ENCODE measurements at regions not wholly inside any gene's neighbourhood (a gene's known extent, or its start where the extent isn't known, plus 50 kb on each side); places are given as distances from the start of the nearest gene placed in this dataset.

DNA sequence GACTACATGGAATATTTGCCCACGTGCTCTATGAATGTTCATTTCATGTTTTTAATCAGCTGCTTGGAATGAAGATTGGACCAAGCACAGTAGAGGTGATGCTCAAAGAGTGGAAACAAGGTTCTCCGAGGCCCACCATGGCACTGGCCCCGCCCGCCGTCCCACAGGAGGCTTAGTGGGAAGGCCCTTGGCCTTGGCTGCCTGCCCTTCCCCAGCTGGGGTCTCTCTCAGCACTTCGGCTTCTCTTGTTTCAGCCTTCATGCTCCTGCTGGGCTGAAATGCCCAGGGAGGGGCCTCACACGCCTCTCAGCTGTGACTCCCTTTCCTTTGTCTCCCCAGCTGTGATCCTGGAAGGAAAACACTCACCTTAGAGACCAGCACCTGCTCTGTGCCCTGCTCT lies 833.2 kb downstream of the GALR1 start:
- no peak for DNase-seq

DNA sequence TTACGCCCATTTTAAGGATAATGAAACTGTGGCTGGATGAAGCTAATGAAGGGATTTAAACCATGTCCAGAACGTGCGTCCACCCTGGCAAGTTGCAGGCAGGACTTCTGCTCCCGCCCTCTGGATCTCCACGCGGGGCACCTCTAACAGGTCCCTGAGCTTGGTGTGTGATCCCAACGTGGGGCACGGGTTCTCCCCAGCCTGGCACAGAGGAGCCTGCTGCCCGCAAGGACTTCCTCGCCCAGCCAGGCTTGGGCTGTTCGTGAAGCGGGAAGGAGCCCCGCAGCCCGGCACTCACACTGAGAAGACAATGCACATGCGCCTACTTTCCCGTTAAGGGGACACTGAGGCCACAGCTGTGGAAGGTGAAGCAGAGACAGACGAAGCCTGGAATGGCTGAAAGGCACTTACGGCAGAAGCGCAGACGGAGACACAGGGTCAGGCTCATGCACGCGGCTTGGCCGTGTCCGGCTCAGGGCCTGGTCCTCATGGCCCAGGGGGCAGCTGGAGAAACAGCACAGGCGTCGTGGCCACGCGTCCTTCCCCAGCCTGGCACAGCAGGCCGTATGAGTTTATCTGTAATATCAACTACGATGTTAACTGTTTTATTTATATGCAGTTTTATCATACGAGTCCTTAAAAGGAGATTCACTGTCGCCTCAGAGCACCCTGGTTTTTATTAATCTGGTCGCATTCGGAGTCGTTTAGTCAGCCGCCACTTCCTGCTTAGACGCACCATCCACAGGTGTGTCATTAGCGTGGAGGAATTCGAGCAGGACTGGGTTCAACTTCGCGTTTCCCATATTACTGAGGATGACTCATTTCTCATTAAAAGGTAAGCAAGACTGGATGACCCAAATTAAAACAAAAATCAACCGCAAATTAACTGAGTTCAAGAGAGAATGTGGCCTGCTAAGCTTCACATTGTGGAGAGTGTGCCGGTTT lies 835.9 kb downstream of the GALR1 start:
- DNase-seq: no peak

DNA sequence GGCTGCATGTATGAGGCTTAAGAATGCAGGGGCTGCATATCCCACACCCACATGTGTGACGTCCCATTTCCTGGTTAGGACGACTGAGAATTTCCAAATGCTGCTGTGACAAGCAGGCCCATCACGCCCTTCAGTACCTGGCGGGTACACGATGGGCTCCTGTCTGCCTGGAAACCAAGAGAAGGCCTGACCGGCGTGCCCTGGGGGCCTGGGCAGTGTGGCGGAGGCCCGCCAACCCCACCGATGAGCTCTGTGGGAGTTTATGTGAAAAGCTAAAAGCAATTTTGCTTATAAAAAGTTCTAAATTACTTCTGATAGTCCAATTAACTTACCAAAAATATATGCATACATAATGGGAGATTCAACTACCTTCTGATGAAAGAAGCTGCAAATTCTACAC lies 837.3 kb downstream of the GALR1 start:
- no peak for DNase-seq

DNA sequence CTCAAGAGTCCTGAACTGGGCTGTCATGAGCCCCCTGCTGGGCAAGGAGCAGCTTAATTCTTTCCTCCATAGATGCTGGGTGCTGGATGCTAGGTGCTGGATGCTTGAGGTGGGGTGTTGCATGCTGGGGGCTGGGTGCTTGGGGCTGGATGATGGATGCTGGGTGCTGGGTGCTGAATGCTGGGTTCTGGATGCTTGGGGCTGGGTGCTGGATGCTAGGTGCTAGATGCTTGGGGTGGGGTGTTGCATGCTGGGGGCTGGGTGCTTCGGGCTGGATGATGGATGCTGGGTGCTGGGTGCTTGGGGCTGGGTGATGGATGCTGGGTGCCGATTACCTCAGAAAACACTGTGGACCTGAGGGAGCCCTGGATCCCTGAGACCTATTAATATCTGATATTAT lies 837.7 kb downstream of the GALR1 start:
- DNase-seq: no peak

DNA sequence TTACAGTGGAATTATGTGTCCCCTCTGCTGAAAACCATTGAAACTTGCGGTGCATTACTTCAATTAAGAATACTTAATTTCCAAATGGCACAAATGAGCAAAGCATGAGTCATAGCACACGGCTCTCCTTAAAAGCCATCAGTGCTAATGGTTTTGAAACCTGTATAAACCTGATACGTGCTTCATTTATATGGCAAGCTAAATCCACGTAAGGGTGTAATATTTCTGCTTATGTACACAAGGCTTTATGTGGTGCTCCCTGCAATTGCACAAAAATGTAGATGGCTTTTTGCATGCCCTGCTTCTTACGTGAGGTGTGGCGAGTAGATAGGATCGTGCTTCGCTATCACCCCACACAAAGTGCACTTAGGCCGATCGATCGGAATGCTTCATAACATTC lies 840.9 kb downstream of the GALR1 start:
- DNase-seq: no peak

DNA sequence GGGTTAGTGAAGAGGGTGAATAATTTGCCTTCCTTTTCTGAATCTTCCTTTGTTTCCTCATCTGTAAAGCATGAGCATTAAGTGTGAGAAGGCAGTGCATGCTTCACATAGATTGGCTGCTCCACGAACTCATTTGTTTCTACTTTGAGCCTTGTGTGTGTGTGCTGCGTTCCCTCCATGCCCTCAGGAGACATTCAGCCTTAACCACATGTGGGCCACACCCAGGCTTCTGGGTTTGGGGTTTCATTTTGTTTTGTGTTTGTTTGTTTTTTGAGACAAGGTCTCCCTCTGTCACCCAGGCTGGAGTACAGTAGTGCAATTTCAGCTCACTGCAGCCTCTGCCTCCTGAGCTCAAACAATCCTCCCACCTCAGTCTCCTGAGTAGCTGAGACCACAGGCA lies 843.3 kb downstream of the GALR1 start:
- no peak for DNase-seq

DNA sequence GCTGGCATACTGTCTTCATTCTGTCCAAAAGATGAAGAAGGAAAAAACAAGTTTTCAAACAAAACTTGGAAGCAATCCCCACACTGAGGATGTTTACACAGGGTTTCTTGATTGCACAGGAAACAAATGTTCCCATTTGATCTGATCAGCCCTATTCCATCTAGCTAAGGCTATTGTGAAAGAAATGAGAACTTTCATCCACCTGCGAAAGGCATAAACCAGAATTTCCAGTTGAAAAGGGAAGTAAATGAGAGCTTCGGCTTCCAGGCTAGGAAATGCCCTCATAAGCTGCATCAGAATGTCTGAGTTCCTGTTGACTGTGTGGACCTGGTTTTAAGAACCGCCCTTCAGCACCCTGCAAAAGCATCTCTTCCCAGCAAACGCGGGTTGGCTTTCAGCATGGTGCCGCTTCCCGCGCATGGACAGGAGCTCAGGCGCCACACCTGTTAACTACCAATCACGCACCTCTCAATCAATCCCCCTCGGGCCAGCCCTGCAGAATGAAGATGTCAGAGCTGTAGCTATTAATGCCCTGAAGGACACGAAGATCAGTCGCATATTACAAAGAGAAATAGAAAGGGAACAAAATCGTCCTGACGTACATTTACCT lies 850.4 kb downstream of the GALR1 start:
- no peak for DNase-seq

DNA sequence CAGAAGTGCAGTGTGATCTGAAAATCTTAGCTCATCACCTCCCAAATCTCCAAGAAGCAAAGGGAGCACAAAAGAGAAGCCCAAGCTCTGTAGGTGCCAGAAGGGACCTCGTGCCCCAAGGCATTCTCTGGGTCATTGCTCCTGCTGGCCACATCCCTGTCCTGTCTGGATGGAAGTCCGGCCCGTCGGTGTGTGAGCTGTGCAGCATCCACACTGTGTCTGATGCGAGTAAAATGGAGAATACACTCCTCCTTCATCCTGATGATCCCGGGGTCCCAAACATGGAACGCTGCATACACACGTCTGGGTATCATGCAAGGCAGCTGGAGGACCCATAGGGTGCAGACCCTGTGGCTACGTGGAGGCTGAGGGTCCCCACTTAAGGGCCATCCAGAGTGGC lies 851.4 kb downstream of the GALR1 start:
- no peak for DNase-seq

DNA sequence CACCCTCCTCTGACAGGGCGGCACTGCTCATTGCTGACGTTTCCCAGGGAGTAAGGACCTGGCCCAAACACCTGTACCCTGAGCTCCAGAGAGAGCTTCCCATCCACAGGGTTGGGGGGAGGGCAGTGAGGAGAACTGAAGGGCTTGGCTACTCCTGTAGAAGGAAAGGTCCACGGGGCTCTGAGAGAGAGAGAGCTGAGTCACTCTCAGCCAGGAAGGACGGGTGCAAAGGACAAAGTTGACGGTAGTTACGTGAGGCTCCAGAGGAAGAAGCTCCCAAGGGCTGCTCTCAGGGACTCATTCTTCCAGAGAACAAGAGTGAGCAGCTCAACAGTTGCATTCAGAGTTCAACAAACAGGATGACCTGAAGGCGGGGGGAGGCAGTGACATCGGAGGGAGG lies 852.5 kb downstream of the GALR1 start:
- DNase-seq: no peak

DNA sequence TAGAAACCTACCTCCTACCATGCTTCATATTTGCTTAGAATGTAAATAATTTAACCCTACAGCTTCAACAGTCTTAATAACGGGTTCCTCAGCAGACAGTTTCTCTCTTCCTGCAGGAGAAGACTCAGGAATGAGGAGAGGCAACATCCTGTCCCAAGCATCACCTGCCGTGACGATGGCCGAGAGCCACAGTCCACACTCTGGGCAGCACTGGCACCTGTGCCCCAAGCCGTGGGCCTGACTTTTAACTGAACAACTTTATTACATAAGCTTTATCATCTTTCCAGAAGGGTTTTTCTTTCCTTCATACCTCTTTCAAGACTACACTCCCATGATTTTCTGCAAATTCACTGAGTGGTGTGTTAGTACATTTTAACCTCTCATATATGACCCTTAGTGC lies 856.0 kb downstream of the GALR1 start:
- no peak for DNase-seq

DNA sequence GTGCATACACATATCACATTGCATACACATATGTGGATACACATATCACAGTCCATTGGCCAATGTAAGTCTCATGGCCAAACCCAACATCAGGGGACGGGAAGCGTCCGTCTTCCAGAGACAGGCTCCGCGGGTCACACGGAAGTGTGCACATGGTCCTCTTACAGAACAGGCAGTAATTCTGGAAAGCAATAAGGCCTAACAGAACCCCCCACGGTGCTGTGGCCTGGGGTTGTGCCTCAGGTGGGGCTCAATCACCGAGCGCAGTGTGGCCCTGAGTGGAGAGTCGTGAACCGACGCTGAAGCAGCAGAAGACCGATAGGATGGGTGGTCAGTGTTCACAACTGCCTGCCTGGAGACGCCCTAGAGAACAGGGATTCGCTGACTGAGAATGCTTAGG lies 857.3 kb downstream of the GALR1 start:
- no peak for DNase-seq

DNA sequence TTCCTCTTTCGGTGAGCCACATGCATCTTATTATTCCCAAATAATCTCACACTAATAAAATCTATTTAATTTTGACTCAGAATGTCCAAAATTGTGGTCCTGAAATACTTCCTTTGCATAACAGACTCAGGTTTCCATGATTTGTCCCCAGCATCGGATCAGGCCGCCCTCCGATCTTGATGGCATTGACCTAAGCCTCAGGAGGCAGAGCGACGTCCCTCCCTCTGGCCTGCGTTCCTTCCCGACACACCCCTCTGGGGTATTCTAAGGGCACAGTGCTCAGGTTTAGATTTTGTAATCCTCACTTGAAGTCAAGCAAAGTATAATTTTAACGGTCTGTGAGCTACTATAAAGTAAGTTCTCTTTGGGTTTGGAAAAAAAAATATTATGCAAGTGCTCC lies 857.7 kb downstream of the GALR1 start:
- DNase-seq: no peak

DNA sequence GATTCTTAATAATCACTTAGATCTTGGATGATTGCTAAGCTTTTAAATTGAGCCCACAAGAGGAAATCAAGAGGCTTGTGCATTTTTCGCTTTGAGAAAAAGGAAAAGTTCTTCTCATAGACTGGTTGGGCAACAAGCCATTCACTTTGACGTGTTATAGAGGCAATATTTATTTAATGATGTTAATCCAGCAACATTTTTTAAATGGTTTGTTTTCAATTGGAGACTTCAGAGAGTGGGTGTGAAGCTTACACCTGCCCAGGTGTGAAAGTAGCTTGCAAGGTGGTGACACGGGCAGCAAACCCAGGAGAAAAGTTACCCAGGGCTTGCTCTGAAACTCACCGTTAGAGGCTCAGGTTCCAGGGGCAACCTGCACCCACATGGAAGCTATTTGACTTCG lies 858.9 kb downstream of the GALR1 start:
- DNase-seq: no peak

DNA sequence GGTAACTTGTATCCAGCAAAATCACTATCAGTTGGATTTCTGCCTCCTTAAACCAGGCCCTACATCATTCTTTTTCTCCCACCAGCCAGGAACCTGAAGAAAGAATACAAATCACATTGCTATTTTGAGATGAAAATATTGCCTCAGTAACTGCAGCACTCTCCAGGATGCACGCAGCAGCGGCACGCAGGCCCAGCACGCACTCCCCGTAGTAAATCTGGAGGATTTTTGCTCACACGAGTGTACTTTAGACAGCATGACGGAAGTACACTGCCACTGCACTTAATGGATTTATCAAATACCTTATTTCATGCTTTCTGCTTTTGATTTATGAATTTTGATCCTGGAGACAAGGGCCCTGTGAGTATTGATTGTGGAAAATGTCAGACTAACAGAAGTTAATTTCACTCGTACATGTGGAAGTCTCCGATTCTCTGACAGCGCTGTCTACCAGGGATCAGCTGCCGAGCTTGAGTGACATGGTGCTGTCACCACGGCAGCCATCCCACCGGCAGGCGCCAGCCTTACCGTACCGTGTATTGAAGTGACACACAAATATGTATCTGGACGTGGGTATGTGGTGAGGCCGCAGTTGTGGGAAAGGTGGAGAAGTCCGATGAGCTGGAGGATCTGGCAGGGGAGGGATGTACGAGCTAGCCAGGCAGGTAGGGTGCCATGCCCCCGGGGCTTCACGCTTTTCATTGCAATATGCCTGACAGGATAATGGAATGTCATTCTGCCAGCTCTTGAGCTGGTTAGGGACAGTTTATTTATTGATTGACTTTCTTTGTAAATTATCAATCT lies 863.7 kb downstream of the GALR1 start:
- DNase-seq: no peak

DNA sequence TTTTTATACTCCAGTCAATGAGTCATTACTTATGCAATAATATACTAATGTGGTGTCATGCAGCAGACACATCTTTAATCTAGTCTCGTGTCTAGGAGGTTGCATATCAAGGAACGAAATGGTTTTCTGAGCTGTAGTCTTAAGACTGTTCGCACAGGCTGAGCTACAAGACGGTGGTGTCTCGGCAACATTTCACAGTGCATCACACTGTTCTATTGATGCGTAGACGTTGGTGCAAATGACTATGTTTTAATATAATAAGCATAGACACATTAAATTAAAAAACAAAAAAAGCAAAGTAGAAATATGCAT lies 864.2 kb downstream of the GALR1 start:
- no peak for DNase-seq

DNA sequence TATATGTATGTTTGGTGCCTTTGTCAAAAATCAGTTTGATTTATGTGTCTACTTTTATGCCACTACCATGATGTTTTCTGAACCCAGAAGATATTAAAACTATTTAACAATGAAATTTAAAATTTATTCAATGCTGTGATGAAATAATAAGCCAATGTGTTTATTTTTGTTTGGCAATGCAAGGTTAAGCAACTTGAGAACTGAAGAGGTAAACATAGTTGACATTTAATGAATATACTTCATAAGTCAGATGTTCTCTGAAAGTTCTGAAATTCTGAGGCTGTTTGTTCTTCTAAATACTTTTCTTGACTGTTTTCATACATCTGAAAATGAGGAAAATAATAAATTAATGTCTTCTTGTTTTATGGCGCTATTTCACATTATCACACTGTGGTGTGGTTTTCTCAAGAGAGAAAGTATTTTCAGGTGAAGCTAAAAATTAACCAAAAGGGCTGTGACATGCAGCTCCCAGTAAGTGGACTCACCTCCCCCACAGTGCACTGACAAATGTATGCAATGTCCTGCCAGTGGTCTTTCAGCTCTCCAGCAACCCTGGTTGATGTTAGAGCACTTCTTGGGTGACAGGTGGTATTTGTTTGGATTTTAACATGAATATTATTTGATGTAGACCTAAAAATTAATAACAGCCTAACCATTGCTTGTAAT lies 863.6 kb upstream of the SALL3 start:
- no peak for DNase-seq

DNA sequence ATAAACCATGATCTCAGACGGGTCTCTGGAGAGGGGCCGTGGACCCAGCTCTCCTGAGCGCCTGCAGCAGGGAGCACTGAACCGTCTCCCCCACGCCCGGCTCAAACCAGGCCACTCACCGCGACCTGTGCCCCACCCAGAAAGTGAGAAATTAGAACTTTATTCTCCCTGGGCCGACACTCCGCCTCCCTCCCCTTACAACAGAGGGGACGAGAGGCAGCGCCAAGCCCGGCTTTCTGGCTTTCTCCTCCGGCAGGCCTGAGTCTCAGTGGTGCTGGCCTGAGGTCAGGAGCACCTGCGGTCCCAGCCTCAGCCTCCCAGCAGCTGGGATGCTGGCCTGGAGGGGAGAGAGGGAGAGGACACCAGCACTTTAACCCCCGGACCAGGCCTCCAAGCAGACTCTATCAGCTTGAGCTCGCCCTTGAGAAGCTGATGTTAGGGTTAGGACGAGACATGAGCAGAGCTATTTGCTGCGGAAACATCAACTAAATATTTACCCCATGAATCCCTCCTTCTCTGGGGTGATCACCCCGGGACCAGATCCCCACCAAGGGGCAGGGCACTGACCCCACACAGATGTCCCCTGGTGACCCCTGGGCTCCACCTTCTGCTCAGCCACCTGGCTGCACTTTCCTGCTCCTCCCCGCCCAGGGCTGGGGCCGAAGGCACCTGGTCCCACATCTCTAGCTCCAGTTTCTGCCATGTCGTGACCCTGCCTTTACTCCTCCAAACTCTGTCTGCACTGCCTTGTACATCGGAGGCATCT lies 856.3 kb upstream of the SALL3 start:
- no peak for DNase-seq

DNA sequence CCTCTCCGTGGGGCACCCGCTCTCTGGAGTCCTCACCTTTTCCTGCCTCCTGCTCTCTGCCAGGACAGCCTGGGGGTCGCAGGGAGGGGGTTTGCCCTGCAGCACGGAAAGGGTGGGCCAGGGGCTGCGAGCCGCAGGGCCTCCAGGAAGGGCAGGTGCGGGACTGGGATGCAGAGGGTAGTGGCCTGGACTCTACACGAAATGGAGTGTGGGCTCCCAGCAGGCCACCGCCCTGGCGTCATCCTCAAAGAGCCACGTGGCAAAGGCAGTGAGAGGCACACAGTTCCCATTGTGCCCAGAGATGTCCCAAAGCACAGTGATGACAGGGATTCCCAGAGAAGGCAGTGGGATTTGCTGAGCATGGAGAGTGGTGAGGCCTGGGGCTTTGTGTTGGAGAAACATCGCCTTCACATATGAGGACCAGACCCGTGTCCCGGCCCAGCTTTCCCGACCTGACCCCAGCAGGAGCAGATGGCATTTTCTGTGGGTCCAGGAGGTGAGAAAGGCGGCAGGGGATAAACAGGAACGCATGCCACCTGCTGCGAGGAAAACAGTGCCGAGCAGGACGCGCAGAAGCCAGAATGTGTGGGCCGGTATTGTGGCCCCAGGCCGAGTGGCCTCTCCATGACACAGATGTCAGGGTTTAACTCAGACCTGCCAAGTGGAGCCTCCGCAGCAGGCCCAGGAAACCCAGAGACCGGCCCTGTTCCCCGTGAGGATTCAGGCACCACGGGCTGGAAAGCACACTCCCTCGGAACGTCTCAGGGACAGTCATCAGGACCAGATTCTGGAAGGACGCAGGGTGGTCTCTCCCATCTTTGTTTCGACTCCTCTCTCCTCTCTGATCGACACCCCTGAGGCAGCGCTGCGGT lies 855.5 kb upstream of the SALL3 start:
- DNase-seq: no peak

DNA sequence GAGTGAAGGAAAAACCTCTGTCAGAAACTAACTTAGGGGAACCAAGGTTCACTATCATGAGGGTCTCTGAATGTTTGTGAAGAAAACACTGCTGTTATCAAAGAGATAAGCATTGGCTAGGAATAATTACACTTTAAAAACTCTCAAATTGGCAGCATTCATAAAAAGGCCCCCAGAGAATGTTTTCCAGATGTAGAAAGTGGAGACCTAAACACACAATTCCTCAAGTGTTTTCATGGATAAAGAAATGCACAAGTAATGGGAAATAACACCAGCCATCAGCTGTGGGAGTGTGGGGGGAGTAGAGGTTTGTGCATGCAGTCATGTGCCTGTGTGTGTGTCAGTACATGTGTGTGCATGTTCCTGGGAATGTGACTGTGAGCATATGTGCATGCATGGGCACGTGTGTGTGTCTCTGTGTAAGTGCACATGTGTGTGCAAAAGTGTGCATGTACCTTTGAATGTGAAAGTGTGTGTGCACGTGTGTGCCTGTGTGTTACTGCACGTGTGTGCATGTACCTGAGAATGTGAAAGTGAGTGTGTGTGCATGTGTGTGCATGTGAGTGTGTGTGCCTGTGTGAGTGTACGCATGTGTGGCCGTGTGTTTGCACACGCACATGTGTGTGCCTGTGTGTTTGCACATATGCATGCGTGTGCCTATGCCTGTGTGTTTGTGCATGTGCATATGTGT lies 854.3 kb upstream of the SALL3 start:
- DNase-seq: no peak

DNA sequence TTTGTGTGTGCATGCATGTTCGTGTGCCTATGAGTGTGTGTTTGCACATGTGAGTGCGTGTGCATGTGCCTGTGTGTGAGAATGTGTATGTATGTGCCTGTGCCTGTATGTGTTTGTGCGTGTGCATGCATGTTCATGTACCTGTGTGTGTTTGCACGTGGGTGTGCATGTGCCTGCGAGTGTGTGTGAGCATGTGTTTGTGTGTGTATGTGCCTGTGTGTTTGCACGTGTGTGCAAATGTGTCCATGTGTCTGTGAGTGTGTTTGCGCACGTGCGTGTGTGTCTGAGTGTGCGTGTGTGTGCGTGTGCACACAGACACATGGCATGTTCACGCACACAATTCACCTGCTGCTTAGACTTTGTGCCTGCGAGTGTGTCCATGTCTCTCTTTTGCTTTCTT lies 853.5 kb upstream of the SALL3 start:
- DNase-seq: no peak

DNA sequence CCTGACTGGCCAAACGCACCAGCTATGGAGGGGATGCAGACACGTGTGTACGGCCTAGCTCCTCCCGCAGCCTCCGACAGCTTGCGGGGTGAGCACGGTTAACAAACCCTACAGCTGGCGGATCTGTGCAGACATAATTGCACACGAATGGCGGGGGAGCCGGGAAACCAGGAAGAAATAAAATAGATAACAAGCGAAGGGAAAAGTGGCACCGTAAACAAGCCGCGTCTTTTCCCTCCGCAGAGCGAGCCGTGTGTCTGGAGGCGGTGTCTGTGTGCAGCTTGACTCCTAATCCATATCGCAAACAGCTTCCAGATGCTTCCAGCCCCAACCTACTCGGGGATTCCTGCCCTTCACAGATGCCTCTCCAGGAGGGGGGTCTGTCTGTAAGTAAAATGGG lies 853.1 kb upstream of the SALL3 start:
- DNase-seq: no peak

All from hippocampal formation (tissue), 2 donors.